GM19043 (cell line): ENCODE measurements at regions not wholly inside any gene's neighbourhood (a gene's known extent, or its start where the extent isn't known, plus 50 kb on each side); places are given as distances from the start of the nearest gene placed in this dataset.
"Not testable (repeated sequence)": the region's sequence is repeated elsewhere in the genome, so short reads cannot be mapped to it uniquely, and the experiment has no call there.

Experiments used
- ATAC-seq: cut with Tn5 transposase; IDR thresholded peaks from one replicate; pipeline ENCODE4 v1.9.1; 2021; ENCODE audit warnings: low read depth; ENCODE audit not compliant: unreplicated experiment

DNA sequence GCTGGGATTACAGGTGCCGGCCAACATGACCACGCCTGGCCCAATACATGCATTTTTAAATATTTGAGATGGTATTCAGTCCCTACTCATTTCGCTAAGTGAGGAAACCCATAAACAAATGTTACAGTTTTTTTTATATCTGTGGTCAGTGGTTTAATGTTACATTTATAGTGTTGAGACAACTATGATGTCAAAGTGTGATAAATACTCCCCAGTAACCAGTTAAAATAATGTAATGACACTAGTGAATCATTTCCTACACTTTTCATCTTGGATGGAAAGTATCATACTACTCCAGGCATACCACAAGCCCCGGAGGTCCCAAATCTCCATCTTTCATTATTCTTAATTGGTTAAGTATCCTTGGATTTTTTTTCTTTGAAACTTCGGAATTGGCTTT lies 87.5 kb upstream of the KIF26B start:
- ATAC-seq = no peak

DNA sequence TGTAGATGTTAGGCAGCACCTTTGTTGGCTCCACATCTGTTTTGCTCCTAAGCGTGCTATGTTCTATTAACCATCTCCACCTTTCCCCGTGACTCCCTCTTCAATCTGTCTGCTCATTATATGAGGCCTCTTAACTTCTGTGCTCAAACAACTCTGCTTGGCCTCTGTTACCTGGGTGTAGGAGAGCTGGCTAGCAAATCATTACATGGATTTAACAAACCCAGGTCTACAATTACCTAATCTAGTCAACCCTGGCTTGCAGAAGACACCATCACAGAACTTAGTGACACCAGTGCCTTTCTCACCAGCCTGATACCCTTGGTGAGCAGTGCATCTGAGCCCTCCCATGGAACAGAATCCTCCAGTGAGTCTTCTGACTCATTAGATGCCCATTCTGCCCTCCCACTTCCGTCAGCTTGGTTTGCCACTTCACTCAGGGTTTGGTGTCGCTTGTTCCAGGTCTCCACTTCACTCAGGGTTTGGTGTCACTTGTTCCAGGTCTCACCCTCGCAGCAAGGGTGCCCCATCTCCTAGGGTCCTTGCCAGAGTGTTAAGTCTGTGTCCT lies 92.0 kb upstream of the KIF26B start:
- no peak for ATAC-seq

- not testable (repeated sequence) for ATAC-seq
Observed at GRCh38 chr1:245061808-245062207, 93.0 kb upstream of the KIF26B start.

DNA sequence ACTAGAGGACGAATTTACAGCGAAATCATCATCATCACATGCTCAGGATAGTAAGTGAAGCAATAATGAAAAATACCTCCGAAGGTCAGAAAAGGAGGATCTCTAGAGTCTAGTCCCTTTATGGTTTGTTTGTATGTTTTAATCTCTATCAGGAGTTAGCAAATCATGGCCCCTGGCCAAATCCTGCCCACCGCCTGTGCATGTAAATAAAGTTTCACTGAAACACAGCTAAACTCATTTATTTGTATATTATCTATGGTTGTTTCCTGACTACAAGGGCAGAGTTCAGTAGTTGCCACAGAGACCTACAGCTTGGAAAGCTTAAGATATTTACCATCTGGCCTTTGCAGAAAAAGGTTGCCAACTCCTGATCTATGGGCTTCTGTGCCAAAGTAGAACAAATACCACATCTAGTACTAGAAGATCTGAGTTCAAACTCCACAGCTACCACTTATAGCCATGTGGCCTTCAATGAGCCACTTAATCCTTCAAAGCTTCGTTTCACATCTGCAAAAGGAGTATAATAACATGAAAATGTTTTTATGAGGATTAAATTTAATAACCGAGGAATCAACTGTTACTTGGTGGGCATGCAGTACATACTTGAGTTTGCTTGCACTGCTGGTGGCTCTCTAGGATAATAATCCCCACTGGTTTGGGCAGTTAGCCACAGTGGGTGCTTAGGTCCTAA lies 94.0 kb upstream of the KIF26B start:
- ATAC-seq = no peak

DNA sequence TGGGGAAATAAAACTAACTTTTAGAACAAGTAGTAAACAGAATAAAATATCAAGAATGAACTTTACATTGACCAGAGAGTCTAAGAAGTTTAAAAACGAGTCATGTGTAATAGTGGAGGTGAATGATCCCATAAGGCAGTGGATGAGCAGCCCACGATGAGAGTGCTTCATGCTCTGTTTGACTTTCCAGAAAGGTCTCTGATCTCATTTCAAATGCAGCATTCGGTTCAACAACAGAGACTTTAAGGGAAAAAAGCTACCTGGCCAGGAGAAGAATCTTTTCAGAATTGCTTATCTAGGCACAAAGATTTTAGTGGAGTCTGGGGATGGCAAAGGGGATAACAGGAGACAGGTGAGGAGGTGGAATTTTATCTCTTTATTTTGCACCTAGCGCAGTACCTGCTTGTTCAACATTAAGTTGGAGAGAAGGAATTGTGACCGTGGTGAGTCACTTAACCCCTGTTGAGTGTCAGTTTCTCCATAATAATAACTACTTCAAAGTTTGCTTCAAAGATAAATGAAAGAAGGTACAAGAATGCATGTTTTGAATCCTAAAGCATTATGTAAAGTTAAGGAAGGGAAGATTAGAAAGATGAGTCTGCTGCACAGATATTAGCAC lies 94.9 kb upstream of the KIF26B start:
- ATAC-seq = no peak

GRCh38 chr1:245058882-245059281 lies 95.9 kb upstream of the KIF26B start:
- no peak for ATAC-seq

DNA sequence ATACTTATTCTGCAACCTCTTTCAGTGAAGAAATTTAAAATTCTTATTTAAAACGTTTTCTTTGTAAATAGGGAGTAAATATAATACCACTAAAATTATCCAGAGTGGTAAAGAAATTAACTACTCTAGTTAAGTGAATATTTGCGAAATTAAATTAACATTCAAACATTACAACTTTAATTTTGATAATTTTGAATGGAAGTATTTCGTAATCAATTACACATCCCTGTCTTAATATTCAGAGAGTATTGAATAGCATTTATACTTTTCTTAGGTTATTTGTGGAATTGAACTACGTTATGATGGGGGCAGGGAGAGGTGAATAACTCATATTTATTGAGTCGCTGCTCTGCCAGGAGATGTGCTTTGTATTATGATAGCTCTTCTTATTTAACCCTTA lies 96.3 kb upstream of the KIF26B start:
- no peak for ATAC-seq

DNA sequence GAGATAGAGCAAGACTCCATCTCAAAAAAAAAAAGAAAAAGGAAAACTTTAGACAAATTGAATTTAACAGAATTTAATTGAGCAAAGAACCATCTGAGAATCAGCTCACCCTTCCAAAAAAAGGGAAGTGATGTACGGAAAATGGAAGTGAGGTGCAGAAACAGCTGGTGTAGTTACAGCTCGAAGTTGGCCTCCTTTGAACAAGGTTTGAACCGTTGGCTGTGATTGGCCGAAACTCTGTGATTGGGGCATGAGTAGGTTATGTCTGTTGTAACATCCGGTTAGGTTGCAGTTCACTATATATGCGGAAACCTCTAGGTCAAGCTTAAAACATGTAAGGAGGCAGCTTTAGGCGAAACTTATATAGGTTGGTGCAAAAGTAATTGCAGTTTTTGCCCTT lies 97.9 kb upstream of the KIF26B start:
- ATAC-seq = no peak

DNA sequence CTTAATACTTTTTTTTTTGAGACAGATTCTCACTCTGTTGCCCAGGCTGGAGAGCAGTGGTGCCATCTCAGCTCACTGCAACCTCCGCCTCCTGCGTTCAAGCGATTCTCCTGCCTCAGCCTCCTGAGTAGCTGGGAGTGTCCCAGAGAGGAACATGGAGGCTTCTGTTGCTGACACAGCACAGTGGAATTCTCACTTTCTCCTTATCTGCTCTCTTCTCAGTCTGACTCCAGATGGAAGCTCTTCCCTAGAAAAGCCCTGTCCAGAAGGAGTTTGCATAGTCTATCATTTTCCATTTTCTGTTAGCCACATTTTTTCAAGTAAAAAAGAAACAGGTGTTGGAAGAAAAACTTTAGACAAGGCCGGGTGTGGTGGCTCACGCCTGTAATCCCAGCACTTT lies 98.5 kb upstream of the KIF26B start:
- not testable (repeated sequence) for ATAC-seq

- no peak for ATAC-seq
Observed at GRCh38 chr1:245055752-245056151, 99.0 kb upstream of the KIF26B start.

DNA sequence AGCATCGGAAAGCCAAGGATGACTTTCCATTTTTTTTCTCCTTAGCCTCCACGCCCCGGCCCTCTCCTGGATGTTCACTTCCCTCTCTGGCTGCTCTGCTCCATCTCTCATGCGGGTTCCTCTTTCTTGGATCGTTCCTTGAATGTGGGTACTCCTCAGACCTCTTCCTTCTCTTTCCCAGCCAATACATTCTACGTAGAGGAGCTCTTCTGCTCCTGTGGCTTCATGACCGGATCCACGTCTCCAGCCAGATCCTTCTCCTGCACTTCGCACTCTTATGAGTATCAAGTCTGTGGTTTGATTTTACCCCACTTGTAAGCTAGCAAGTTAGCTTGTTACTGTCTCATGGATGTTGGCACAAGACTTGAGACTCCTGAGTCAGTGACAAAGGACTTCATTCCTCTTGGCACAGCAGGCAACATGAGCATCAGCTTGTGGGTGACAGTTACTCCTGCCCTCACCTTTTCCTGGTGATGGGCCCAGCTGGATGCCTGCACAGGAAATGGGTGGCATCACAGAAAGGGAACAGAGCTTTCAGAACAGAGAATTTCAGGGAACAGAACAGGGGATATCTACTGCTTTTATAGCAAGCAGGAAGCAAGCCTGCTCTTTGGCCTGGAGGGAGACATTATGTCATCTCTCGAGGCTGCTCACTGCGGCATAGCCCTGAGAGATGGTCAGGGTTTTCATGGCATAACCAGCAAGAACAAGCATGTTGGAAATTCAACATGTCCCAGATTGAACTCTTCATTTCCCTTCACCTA lies 100.1 kb upstream of the KIF26B start:
- no peak for ATAC-seq

DNA sequence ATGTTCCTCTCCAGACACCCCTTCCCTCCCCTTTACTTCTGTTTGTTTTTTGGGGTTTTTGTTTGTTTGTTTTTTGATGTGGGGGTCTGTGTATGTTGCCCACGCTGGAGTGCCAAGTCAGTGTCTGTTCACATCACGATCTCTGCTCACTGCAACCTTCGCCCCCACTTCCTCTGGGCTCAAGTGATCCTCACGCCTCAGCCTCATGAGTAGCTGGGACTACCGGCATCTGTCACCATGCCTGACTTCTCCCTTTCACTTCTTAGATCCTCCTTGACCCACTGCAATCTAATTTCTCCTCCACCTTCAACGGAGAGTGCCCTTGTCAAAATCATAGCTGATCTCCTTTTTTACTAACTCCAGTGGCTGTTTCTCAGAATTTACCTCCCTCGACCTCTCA lies 100.7 kb upstream of the KIF26B start:
- ATAC-seq = no peak

DNA sequence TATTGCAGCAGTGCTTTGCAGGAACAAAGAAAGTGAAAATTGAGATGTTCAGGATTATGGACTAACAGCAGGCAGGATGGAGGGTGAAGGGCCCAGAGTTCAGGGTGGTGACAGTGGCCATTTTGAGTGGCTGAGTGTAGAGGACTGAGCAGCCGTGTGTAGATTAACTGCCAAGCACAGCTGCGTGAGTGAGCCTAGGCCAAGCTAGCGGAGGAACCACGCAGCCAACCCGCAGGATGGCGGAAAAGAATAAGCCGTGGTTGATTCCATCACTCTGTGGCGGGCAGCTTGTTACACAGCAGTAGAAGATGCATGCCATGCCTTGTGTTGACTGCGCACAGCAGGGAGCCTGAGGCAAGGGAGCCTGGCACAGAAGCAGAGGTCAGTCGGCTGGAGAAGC lies 102.5 kb upstream of the KIF26B start:
- no peak for ATAC-seq

DNA sequence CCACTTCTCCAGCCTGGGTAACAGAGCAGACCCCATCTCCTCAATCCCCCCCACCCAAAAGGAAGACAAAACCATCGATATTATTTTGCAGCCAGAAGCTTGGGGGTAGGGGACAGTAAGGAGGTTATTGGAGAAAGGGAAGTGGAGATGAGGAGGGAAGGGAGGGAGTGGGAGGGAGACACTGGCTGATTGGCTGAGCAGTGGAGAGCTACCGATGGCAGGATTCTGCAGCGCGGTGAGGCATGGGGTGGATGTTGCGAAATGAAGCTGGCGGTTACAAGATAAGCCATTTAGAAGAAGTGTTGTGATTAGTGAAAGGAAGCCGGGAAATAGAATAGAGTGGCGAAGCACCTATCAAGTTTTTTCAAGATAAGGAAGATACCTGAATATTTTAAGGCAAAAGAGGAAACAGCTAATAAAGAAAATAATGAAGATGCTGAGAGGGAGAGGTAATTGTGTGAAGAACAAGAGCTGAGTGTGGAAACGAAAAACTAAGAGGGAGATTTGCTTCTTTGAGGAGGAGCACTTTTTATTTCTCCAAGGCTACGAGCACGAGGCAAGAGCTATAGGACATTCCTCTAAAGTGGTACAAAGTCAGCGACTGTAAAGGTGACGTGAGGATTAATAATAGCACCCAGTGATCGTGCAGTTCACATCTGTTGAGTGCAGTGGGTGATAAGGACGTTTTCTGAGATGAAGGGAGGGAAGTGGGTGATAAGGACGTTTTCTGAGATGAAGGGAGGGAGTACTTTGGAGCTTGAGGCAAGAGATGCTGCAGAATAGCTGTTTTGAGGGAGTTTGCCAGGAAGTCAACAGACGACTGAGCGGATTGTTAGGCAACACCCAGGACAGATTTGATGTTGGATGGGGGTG lies 103.2 kb upstream of the KIF26B start:
- ATAC-seq = no peak

DNA sequence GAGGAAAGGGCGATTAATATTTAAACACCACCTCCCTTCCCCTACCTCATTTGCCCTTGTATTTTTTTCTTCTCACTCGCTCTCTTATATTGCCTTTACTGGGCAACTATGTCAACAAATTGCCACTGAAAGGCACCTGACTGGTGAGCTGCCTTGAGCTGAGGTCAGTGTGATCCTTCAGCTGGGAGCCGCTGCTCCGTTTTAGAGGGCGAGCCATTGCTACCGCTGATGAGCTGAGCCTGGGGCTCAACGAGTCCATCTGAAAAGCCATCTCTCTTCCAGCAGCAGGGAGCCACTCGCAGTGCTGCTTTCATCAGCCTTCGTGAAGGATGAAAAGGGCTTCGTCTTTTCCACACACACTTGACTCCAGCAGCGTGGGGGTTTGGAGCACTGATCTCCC lies 108.0 kb upstream of the KIF26B start:
- no peak for ATAC-seq

DNA sequence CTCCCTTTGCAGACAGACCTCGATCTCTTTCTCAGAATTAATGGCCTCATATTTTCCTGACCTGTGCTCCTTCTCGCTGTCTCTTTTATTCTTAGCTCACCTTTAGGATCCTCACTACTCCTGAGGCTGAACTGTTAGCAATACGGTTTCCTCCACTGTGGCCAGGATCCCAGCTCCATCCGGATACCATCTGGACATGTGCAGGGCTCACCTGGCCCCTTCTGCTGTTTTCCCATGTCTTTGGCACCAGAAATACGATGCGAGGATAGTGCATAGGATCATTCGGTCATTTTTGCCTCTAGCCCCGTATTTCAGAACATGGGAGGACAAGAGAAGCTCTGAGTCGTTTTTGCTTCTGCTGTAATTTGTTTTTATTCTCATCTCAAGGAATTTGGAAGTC lies 108.5 kb upstream of the KIF26B start:
- ATAC-seq = no peak

- no peak for ATAC-seq
Observed at GRCh38 chr1:245045087-245045881, 109.5 kb upstream of the KIF26B start.

GRCh38 chr1:245043611-245043940 lies 111.2 kb upstream of the KIF26B start:
- no peak for ATAC-seq

DNA sequence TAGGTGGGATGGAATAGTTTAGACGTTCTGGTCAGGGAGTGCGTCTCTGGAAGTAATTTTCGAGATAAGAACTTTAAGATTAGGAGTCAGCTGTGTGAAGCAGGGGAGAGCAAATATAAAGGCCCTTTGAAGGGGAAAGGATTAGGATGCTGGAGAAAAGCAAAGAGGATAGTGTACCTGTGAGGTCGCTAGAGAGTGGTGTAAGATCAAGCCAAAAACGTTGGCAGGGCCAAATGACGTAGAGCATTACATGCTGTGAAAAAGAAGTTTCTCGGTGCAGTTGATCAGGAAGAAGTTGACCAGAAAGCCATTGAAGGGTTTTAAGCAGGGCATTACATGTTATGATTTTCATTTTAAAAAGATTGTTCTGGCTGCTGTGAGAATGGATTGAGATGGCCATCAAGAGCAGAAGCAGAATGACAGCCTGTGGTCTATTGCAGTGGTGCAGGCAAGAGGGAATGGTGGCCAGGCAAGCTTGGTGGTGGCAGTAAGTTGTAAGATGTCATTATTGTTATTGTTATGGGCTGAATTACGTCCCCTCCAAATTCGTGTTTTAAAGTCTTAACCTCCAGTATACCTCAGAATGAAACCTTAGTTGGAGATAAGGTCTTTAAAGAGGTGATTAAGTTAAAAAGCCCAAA lies 113.6 kb upstream of the KIF26B start:
- no peak for ATAC-seq
